Astrocyte of the hippocampus (primary cell): ENCODE measurements at regions not wholly inside any gene's neighbourhood (a gene's known extent, or its start where the extent isn't known, plus 50 kb on each side); places are given as distances from the start of the nearest gene placed in this dataset.
"Not testable (repeated sequence)": the region's sequence is repeated elsewhere in the genome, so short reads cannot be mapped to it uniquely, and the experiment has no call there.

Experiments
- DNase-seq: peaks from one replicate; pipeline ENCODE4 v3.0.0; 2011; ENCODE audit warnings: low read depth, low spot score

- DNase-seq: peak; percentile 81
Measured at GRCh38 chr11:92424281-92424680, 199.7 kb downstream of the FAT3 start.

- DNase-seq: no peak
Measured at GRCh38 chr11:92425127-92425526, 200.5 kb downstream of the FAT3 start.

GRCh38 chr11:92432515-92432914, 207.9 kb downstream of the FAT3 start:
- no peak for DNase-seq

- DNase-seq: no peak
Measured at GRCh38 chr11:92436034-92436920, 211.7 kb downstream of the FAT3 start.

- no peak for DNase-seq
Measured at GRCh38 chr11:92439133-92439532, 214.5 kb downstream of the FAT3 start.

GRCh38 chr11:92440701-92441442, 216.3 kb downstream of the FAT3 start:
- DNase-seq: peak; percentile 10

- no peak for DNase-seq
Measured at GRCh38 chr11:92441443-92441726, 216.8 kb downstream of the FAT3 start.

GRCh38 chr11:92443199-92443598, 218.6 kb downstream of the FAT3 start:
- peak; percentile 7 for DNase-seq

GRCh38 chr11:92447586-92447985, 223.0 kb downstream of the FAT3 start:
- no peak for DNase-seq

GRCh38 chr11:92449222-92449621, 224.6 kb downstream of the FAT3 start:
- DNase-seq: no peak

GRCh38 chr11:92449780-92450179, 225.2 kb downstream of the FAT3 start:
- no peak for DNase-seq

- no peak for DNase-seq
Measured at GRCh38 chr11:92451063-92451462, 226.4 kb downstream of the FAT3 start.

- peak; percentile 59 for DNase-seq
Measured at GRCh38 chr11:92453055-92453454, 228.4 kb downstream of the FAT3 start.

GRCh38 chr11:92455210-92455790, 230.7 kb downstream of the FAT3 start:
- DNase-seq: no peak

GRCh38 chr11:92457250-92457649, 232.6 kb downstream of the FAT3 start:
- peak; percentile 70 for DNase-seq

GRCh38 chr11:92458486-92458885, 233.9 kb downstream of the FAT3 start:
- DNase-seq: no peak

GRCh38 chr11:92460213-92460612, 235.6 kb downstream of the FAT3 start:
- DNase-seq: no peak

- DNase-seq: no peak
Measured at GRCh38 chr11:92461447-92461846, 236.8 kb downstream of the FAT3 start.

GRCh38 chr11:92462821-92463220, 238.2 kb downstream of the FAT3 start:
- DNase-seq: no peak

- no peak for DNase-seq
Measured at GRCh38 chr11:92464822-92465221, 240.2 kb downstream of the FAT3 start.

- not testable (repeated sequence) for DNase-seq
Measured at GRCh38 chr11:92465410-92465809, 240.8 kb downstream of the FAT3 start.

GRCh38 chr11:92473736-92474135, 249.1 kb downstream of the FAT3 start:
- DNase-seq: peak; percentile 56

GRCh38 chr11:92475316-92475715, 250.7 kb downstream of the FAT3 start:
- DNase-seq: no peak
